Ishikawa (cell line): ENCODE measurements at regions not wholly inside any gene's neighbourhood (a gene's known extent, or its start where the extent isn't known, plus 50 kb on each side); places are given as distances from the start of the nearest gene placed in this dataset.

Source experiments
- CREB1 ChIP-seq: IDR thresholded peaks from 2 replicates; pipeline ENCODE4 v1.6.1; 2012; ENCODE audit warnings: low read depth
- EP300 ChIP-seq: IDR thresholded peaks from 2 replicates; pipeline ENCODE4 v1.6.1; 2012; ENCODE audit warnings: borderline replicate concordance
- MAX ChIP-seq: IDR thresholded peaks from 2 replicates; pipeline ENCODE4 v1.6.1; 2012
- NFIC ChIP-seq: IDR thresholded peaks from 2 replicates; pipeline ENCODE4 v1.6.1; 2012
- TEAD4 ChIP-seq: IDR thresholded peaks from 2 replicates; pipeline ENCODE4 v1.6.1; 2012
- YY1 ChIP-seq: IDR thresholded peaks from 2 replicates; pipeline ENCODE4 v1.6.1; 2012; ENCODE audit warnings: low read depth
- ZBTB7A ChIP-seq: IDR thresholded peaks from 2 replicates; pipeline ENCODE4 v1.6.1; 2012; ENCODE audit warnings: low read depth
- TF ChIP-seq, protein P1 (sequence below): IDR thresholded peaks from 2 replicates; pipeline ENCODE4 v1.6.1; 2012; ENCODE audit warnings: low read depth, mild to moderate bottlenecking
- TF ChIP-seq, protein P2 (sequence below): IDR thresholded peaks from 2 replicates; pipeline ENCODE4 v1.6.1; 2012

DNA sequence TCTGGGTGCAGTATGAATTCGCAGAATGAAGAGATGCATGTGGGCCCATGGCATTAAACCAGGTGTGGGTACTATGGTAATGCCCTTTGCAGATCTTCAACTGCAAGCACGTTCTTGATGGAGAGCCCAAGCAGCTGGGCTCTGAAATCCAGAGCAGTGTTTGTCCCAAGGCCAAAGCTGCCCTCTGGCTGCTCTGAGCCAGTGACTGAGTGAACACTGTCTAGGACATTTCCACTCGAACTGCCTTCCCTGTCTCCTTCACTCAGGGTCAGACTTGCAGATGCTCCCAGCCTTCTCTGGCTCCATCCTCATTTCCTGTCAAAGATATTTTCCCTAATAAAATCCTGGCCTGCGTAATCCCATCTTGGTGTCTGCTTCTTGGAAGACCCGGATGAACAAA, 80.2 kb upstream of the GJB6 start:
- no peak for TF ChIP-seq TEAD4
- no peak for TF ChIP-seq EP300
- no peak for TF ChIP-seq CREB1
- TF ChIP-seq NFIC, result no peak
- TF ChIP-seq ZBTB7A, result no peak
- TF ChIP-seq YY1, result no peak
- TF ChIP-seq, protein P1, sequence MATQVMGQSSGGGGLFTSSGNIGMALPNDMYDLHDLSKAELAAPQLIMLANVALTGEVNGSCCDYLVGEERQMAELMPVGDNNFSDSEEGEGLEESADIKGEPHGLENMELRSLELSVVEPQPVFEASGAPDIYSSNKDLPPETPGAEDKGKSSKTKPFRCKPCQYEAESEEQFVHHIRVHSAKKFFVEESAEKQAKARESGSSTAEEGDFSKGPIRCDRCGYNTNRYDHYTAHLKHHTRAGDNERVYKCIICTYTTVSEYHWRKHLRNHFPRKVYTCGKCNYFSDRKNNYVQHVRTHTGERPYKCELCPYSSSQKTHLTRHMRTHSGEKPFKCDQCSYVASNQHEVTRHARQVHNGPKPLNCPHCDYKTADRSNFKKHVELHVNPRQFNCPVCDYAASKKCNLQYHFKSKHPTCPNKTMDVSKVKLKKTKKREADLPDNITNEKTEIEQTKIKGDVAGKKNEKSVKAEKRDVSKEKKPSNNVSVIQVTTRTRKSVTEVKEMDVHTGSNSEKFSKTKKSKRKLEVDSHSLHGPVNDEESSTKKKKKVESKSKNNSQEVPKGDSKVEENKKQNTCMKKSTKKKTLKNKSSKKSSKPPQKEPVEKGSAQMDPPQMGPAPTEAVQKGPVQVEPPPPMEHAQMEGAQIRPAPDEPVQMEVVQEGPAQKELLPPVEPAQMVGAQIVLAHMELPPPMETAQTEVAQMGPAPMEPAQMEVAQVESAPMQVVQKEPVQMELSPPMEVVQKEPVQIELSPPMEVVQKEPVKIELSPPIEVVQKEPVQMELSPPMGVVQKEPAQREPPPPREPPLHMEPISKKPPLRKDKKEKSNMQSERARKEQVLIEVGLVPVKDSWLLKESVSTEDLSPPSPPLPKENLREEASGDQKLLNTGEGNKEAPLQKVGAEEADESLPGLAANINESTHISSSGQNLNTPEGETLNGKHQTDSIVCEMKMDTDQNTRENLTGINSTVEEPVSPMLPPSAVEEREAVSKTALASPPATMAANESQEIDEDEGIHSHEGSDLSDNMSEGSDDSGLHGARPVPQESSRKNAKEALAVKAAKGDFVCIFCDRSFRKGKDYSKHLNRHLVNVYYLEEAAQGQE, result no peak
- no peak for TF ChIP-seq MAX
- TF ChIP-seq, protein P2, sequence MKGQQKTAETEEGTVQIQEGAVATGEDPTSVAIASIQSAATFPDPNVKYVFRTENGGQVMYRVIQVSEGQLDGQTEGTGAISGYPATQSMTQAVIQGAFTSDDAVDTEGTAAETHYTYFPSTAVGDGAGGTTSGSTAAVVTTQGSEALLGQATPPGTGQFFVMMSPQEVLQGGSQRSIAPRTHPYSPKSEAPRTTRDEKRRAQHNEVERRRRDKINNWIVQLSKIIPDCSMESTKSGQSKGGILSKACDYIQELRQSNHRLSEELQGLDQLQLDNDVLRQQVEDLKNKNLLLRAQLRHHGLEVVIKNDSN, result no peak
